ENCODE measurements at regions not wholly inside any gene's neighbourhood (a gene's known extent, or its start where the extent isn't known, plus 50 kb on each side); places are given as distances from the start of the nearest gene placed in this dataset.
A peak's percentile ranks its signal among the peaks of the same experiment; 100 is the strongest.

- H3K4me1 ChIP-seq (ENCODE audit: control insufficient read depth, insufficient read depth, low read length) = no peaks in the 10 kb centered on the region
- RAD21 ChIA-PET (ENCODE audit: unreplicated experiment) = interaction anchor here (1.0 kb wide), 1 partner anchor 21 kb away, joined by 3 read pairs; no protein-coding TSS in a partner anchor
- in situ Hi-C loops (cut with MboI) (no loop called here), intact Hi-C loops (cut with micrococcal nuclease; ENCODE audit: unreplicated experiment) (no loop called here)
- H4K20me1 ChIP-seq (ENCODE audit: control insufficient read depth, insufficient read depth) = no peaks in the 10 kb centered on the region
- no peaks in the 10 kb centered on the region for H3K27me3 ChIP-seq (replicated peaks in 1 of 2; ENCODE audit: control insufficient read depth in 2 of 2, insufficient read depth in 2 of 2, low read length in 1 of 2)
- H3K9ac ChIP-seq (ENCODE audit: control insufficient read depth, insufficient read depth, low read length) = no peak overlapping the region
- POLR2A ChIA-PET = no interaction called here
- CTCF ChIA-PET = interaction anchor here (0.6 kb wide), 1 partner anchor 430 kb away, joined by 3 read pairs; no protein-coding TSS in a partner anchor
- DNase-seq (ENCODE audit: low read depth, low spot score) (no peak), ATAC-seq (peak; percentile 68), FAIRE-seq (no peak)
- no TSS peak for BruUV-seq (replicated peaks)
- no peak overlapping the region for H3K27ac ChIP-seq (ENCODE audit: control insufficient read depth, insufficient read depth)
- TF ChIP-seq ZBTB11 (CRISPR knock-in tag; IDR thresholded peaks at IDR 0.05) = no peak
- H3K4me2 ChIP-seq (ENCODE audit: control insufficient read depth, insufficient read depth) = no peak overlapping the region
- no peak overlapping the region for H2AFZ ChIP-seq (ENCODE audit: control insufficient read depth, low read depth, low read length)
- no peaks in the 10 kb centered on the region for H3K9me3 ChIP-seq (replicated peaks; ENCODE audit: control insufficient read depth, insufficient read depth, low read length)
- no peaks in the 10 kb centered on the region for H3K36me3 ChIP-seq (ENCODE audit: control insufficient read depth in 2 of 2, insufficient read depth in 2 of 2, low read length in 1 of 2)
- H3K79me2 ChIP-seq (ENCODE audit: control insufficient read depth, insufficient read depth, low read length) = no peaks in the 10 kb centered on the region
- no peak overlapping the region for H3K4me3 ChIP-seq
- SMC1A ChIA-PET (ENCODE audit: uncharacterized antibody, unreplicated experiment) = no interaction called here
- 0% methylated on average over 3 of the region's 3 CpGs for WGBS (ENCODE audit: insufficient coverage, insufficient replicate concordance, low lambda C conversion rate, missing lambda C conversion rate)
Measured at GRCh38 chr16:20247076-20247475, 80.2 kb downstream of the GP2 start.

GRCh38 chr16:20243731-20244281 lies 83.5 kb downstream of the GP2 start:
- FAIRE-seq = no peak
- TF ChIP-seq MYB (IDR thresholded peaks at IDR 0.05; ENCODE audit: borderline replicate concordance, low read depth, low read length) (no peak), SPI1 (IDR thresholded peaks at IDR 0.05; ENCODE audit: borderline replicate concordance, insufficient read depth, low read depth, low read length) (no peak), HCFC1 (IDR thresholded peaks at IDR 0.05; ENCODE audit: low read length) (no peak), IKZF2 (IDR thresholded peaks at IDR 0.05) (no peak), JUNB (IDR thresholded peaks at IDR 0.05) (no peak), EZH2 (IDR thresholded peaks at IDR 0.05; ENCODE audit: borderline replicate concordance, control insufficient read depth, low read depth, low read length) (no peak), ZBTB33 (IDR thresholded peaks at IDR 0.05) (no peak), MXI1 (IDR thresholded peaks at IDR 0.05; ENCODE audit: low read depth, low read length) (no peak), SIX5 (IDR thresholded peaks at IDR 0.05; ENCODE audit: low read depth, low read length, severe bottlenecking) (no peak), ZNF207 (IDR thresholded peaks at IDR 0.05; ENCODE audit: borderline replicate concordance) (no peak)
- ChIA-PET RAD21 (ENCODE audit: unreplicated experiment) (no interaction called here), CTCF (interaction anchor here (1.1 to 1.6 kb wide), 3 partner anchors 24 to 141 kb away, joined by 3 to 6 read pairs (median 4); no protein-coding TSS in a partner anchor), SMC1A (ENCODE audit: uncharacterized antibody, unreplicated experiment) (interaction anchor here (1.4 kb wide), 1 partner anchor 25 kb away, joined by 4 read pairs; no protein-coding TSS in a partner anchor), POLR2A (no interaction called here)
- Histone ChIP-seq H4K20me1 (ENCODE audit: control insufficient read depth, insufficient read depth) (no peaks in the 10 kb centered on the region), H3K79me2 (ENCODE audit: control insufficient read depth, insufficient read depth, low read length) (no peaks in the 10 kb centered on the region), H3K27ac (ENCODE audit: control insufficient read depth, insufficient read depth) (no peak overlapping the region), H3K4me1 (ENCODE audit: control insufficient read depth, insufficient read depth, low read length) (no peaks in the 10 kb centered on the region), H2AFZ (ENCODE audit: control insufficient read depth, low read depth, low read length) (no peak overlapping the region), H3K9me3 (replicated peaks; ENCODE audit: control insufficient read depth, insufficient read depth, low read length) (no peaks in the 10 kb centered on the region), H3K36me3 (ENCODE audit: control insufficient read depth in 2 of 2, insufficient read depth in 2 of 2, low read length in 1 of 2) (no peaks in the 10 kb centered on the region), H3K4me2 (ENCODE audit: control insufficient read depth, insufficient read depth) (no peak overlapping the region), H3K27me3 (replicated peaks in 1 of 2; ENCODE audit: control insufficient read depth in 2 of 2, insufficient read depth in 2 of 2, low read length in 1 of 2) (no peaks in the 10 kb centered on the region), H3K9ac (ENCODE audit: control insufficient read depth, insufficient read depth, low read length) (no peak overlapping the region), H3K4me3 (no peak overlapping the region)
- WGBS (ENCODE audit: insufficient coverage, insufficient replicate concordance, low lambda C conversion rate, missing lambda C conversion rate) = 15% methylated on average over 3 of the region's 3 CpGs
- intact Hi-C loops (cut with micrococcal nuclease; ENCODE audit: unreplicated experiment) = no loop called here
- ATAC-seq = peak; percentile 62
- no peak for DNase-seq (ENCODE audit: low read depth, low spot score)
- in situ Hi-C loops (cut with MboI) = no loop called here
- no TSS peak for BruUV-seq (replicated peaks)

Data from GM12878 (cell line).